ENCODE measurements at regions not wholly inside any gene's neighbourhood (a gene's known extent, or its start where the extent isn't known, plus 50 kb on each side); places are given as distances from the start of the nearest gene placed in this dataset.

GRCh38 chr10:77710081-77710551 is 72.5 kb upstream of the KCNMA1 start:
- DNase-seq: no peak

- DNase-seq: no peak
These were observed 70.0 kb upstream of the KCNMA1 start for GRCh38 chr10:77707570-77707969.

DNA sequence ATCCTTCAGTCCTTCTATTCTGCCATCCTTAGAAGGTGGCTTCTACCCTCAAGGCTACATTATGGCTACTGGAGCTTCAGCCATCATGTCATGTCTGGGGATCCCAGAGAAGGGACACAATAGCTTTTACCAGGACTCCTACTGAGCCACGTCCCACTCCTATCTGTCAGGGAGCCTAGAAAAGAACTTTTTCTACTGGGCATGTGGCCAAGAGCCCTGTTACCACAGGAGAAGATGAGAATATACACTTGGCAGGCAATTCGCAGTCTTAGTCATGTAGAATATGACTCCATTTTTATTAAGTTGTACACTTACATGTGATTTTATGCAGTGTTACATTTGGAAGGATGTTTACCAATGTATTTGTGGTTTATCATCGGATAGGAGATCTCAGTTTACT is 64.6 kb upstream of the KCNMA1 start:
- no peak for DNase-seq

- no peak for DNase-seq
These were observed 62.5 kb upstream of the KCNMA1 start for GRCh38 chr10:77700086-77700485.

GRCh38 chr10:77699080-77699645 is 61.6 kb upstream of the KCNMA1 start:
- no peak for DNase-seq

- no peak for DNase-seq
These were observed 60.8 kb upstream of the KCNMA1 start for GRCh38 chr10:77698267-77698931.

DNA sequence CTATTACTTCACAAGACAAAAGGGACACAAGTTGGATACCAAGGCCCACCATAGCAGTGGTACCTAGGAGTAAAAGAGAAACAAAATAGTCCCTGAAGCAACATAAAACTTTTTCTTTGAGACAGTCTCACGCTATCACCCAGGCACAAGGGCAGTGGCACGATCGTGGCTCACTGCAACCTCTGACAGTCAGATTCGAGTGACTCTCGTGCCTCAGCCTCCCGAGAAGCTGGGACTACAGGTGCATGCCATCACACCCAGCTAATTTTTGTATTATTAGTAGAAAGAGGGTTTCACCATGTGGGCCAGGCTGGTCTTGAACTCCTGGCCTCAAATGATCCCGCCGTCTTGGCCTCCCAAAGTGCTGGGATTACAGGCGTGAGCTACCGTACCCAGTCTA is 59.0 kb upstream of the KCNMA1 start:
- DNase-seq: no peak

- no peak for DNase-seq
These were observed 57.6 kb upstream of the KCNMA1 start for GRCh38 chr10:77695186-77695585.

- no peak for DNase-seq
These were observed 55.2 kb upstream of the KCNMA1 start for GRCh38 chr10:77692782-77693181.

DNA sequence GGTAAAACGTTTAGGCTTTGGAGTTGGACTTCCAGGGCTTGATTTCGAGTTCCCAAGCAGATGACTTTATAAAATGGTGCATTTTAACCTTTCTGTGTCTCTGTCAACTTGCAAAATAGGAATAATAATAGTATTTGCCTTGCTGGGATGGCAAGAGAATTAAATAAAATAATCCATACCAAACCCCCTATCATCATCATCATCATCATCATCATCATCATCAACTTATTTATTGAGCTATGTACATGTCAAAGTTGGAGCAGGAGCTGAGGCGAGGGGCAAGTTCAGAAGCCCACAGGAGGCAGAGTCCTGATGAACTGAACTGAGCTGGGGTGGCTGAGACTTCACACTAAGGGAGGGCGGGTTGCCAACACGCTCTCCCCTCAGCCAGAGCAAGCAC is 51.7 kb upstream of the KCNMA1 start:
- no peak for DNase-seq

DNA sequence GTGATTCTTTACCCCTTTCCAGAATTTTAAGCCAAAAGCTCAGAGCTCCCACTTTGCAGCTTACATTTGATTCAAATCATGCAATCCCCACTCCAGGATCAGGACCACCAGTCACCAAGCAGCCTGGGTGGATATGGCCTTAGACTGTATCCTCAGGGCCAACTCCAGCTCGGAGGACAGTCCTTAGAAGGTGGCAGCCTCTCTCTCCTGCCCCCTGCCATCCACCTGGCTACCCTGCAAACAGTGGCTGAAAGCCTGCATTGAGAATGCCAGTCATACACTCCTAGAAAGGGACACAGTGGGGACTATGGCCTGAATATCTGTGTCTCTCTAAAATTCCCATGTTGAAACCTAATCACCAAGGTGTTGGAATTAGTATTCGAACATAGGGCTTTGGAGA is 50.0 kb upstream of the KCNMA1 start:
- no peak for DNase-seq
